MM.1S (cell line): ENCODE measurements at regions not wholly inside any gene's neighbourhood (a gene's known extent, or its start where the extent isn't known, plus 50 kb on each side); places are given as distances from the start of the nearest gene placed in this dataset.

Experiments
- CTCF ChIP-seq: fragments of 300-600 bp; sonication (generic); IDR thresholded peaks from 2 replicates; pipeline ENCODE4 v1.5.1; 2016; ENCODE audit warnings: antibody characterized with exemption, low read length, mixed read lengths
- EZH2 ChIP-seq: fragments of 300-600 bp; sonication (generic); optimal IDR thresholded peaks from 2 replicates; pipeline ENCODE3; 2017; ENCODE audit warnings: low read depth, mild to moderate bottlenecking, antibody characterized with exemption, low read length, mixed read lengths
- EZH2phosphoT487 ChIP-seq: fragments of 300-600 bp; sonication (generic); IDR thresholded peaks from 2 replicates; pipeline ENCODE4 v1.6.1; 2018; ENCODE audit warnings: antibody characterized with exemption, low read length

GRCh38 chr5:165349735-165350134 is 1844.3 kb downstream of the MAT2B start:
- no peak for TF ChIP-seq CTCF
- no peak for TF ChIP-seq EZH2
- no peak for TF ChIP-seq EZH2phosphoT487
